Stomach (tissue), 8 donors: ENCODE measurements at regions not wholly inside any gene's neighbourhood (a gene's known extent, or its start where the extent isn't known, plus 50 kb on each side); places are given as distances from the start of the nearest gene placed in this dataset.

Experiments
- DNase-seq, 2 donors: peaks; one replicate each; pipeline versions ENCODE4 v3.0.0 to v3.0.0-alpha.2; 2013 to 2019
- H3K27ac ChIP-seq, 5 donors: fragments of 200-600 bp in 4 of 5; sonication (generic) in 4 of 5; one replicate each; pipeline ENCODE4 v1.5.1; 2013 to 2019; ENCODE audit warnings: mild to moderate bottlenecking in 1 of 5, moderate library complexity in 1 of 5
- H3K27me3 ChIP-seq, 3 donors: fragments of 200-600 bp; sonication (generic); one replicate each; pipeline ENCODE4 v1.5.1; 2017 to 2019; ENCODE audit warnings: mixed run types in 1 of 3
- H3K36me3 ChIP-seq, 4 donors: fragments of 200-600 bp; sonication (generic); 1 replicate in 3 of 4; 2 replicates in 1 of 4; pipeline ENCODE4 v1.5.1; 2016 to 2019
- H3K4me1 ChIP-seq, 4 donors: fragments of 200-600 bp; sonication (generic); one replicate each; pipeline ENCODE4 v1.5.1; 2016 to 2019
- H3K4me3 ChIP-seq, 4 donors: fragments of 200-600 bp; sonication (generic) in 3 of 4; one replicate each; pipeline ENCODE4 v1.5.1; 2016 to 2019; ENCODE audit warnings: mild to moderate bottlenecking in 1 of 4
- H3K9me3 ChIP-seq, 4 donors: fragments of 200-600 bp; sonication (generic); one replicate each; pipeline ENCODE4 v1.5.1; 2016 to 2019
- CTCF ChIP-seq, 7 experiments: fragments of 450-650 bp in 4 of 7; fragments of 200-600 bp in 3 of 7; sonication (generic) in 3 of 7; IDR thresholded peaks; one replicate each; pipeline ENCODE4 v1.5.1; 2016 to 2019; ENCODE audit warnings: antibody characterized with exemption in 7 of 7, control low read depth in 2 of 7, mild to moderate bottlenecking in 1 of 7
- EP300 ChIP-seq: sonication (generic); formaldehyde crosslinking; IDR thresholded peaks from one replicate; pipeline ENCODE4 v1.6.1; 2017; ENCODE audit warnings: antibody characterized with exemption
- POLR2A ChIP-seq, 4 donors: fragments of 450-650 bp; IDR thresholded peaks; one replicate each; pipeline ENCODE4 v1.6.1; 2016; ENCODE audit warnings: antibody characterized with exemption in 4 of 4, control low read depth in 2 of 4, mild to moderate bottlenecking in 1 of 4, moderate library complexity in 1 of 4
- POLR2AphosphoS5 ChIP-seq, 3 donors: sonication (generic); formaldehyde crosslinking; IDR thresholded peaks; one replicate each; pipeline ENCODE4 v1.6.1; 2016; ENCODE audit warnings: antibody characterized with exemption in 3 of 3
- WGBS, 5 donors: extraction: QIAGEN DNeasy Blood & Tissue Kit in 3 of 5; methylation state at CpG; one replicate each; pipeline versions ENCODE4 v1.1.5 to v1.1.7; 2013 to 2018; 5-methylcytosine and 5-hydroxymethylcytosine counted together
- intact Hi-C: fragments of 100-400 bp; cut with DNase I; formaldehyde crosslinking; loops from one replicate; pipeline ENCODE4 v1.15.1; 2023; ENCODE audit warnings: low total_unique reads
- donor health status: healthy with polysubstance abuse.
- donor health status: Bipolar disorder and iron deficiency.
- donor health status: healthy.

GRCh38 chr10:53093878-53094277 is 321.3 kb upstream of the MBL2 start:
- intact Hi-C loops, result no loop called here
- no peak overlapping the region for H3K27ac ChIP-seq
- 52 to 74% (median 59%) methylated on average over 2 of the region's 2 CpGs for WGBS, 5 donors
- H3K36me3 ChIP-seq, result no peaks in the 10 kb centered on the region
- TF ChIP-seq CTCF (IDR thresholded peaks at IDR 0.05), result no peak
- TF ChIP-seq POLR2A (IDR thresholded peaks at IDR 0.05), result no peak
- TF ChIP-seq EP300, result no peak
- no peak for TF ChIP-seq POLR2AphosphoS5 (IDR thresholded peaks at IDR 0.05)
- no peak for DNase-seq
- H3K9me3 ChIP-seq, result peaks cover 0 to 4% (median 0%) of the 10 kb centered on the region in 4 donors
- H3K27me3 ChIP-seq, result no peaks in the 10 kb centered on the region
- no peaks in the 10 kb centered on the region for H3K4me1 ChIP-seq
- H3K4me3 ChIP-seq, result no peak overlapping the region

- H3K4me1 ChIP-seq, result no peaks in the 10 kb centered on the region
- no peak overlapping the region for H3K4me3 ChIP-seq
- TF ChIP-seq EP300 (no peak), POLR2A (IDR thresholded peaks at IDR 0.05) (no peak), POLR2AphosphoS5 (IDR thresholded peaks at IDR 0.05) (no peak), CTCF (IDR thresholded peaks at IDR 0.05) (no peak)
- H3K27me3 ChIP-seq, result no peaks in the 10 kb centered on the region
- 57 to 68% (median 61%) methylated on average over 4 of the region's 4 CpGs for WGBS, 5 donors
- DNase-seq, result no peak
- no peak overlapping the region for H3K27ac ChIP-seq
- H3K36me3 ChIP-seq, result no peaks in the 10 kb centered on the region
- intact Hi-C loops, result no loop called here
- peaks cover 0 to 4% (median 0%) of the 10 kb centered on the region in 4 donors for H3K9me3 ChIP-seq
Observed at GRCh38 chr10:53091574-53091973, 319.0 kb upstream of the MBL2 start.

- intact Hi-C loops, result no loop called here
- Histone ChIP-seq H3K27me3 (no peaks in the 10 kb centered on the region), H3K4me3 (no peak overlapping the region), H3K27ac (no peak overlapping the region), H3K4me1 (no peaks in the 10 kb centered on the region), H3K36me3 (no peaks in the 10 kb centered on the region), H3K9me3 (peaks cover 0 to 8% (median 2%) of the 10 kb centered on the region in 4 donors)
- 68 to 100% (median 80%) methylated on average over 1 of the region's 1 CpG for WGBS, 5 donors
- no peak for DNase-seq
- TF ChIP-seq EP300 (no peak), POLR2AphosphoS5 (IDR thresholded peaks at IDR 0.05) (no peak), POLR2A (IDR thresholded peaks at IDR 0.05) (no peak), CTCF (IDR thresholded peaks at IDR 0.05) (no peak)
Observed at GRCh38 chr10:53088961-53089360, 316.4 kb upstream of the MBL2 start.

GRCh38 chr10:53079283-53079682 is 306.7 kb upstream of the MBL2 start:
- no peaks in the 10 kb centered on the region for H3K4me1 ChIP-seq
- peaks cover 0 to 6% (median 0%) of the 10 kb centered on the region in 4 donors for H3K9me3 ChIP-seq
- no peaks in the 10 kb centered on the region for H3K27me3 ChIP-seq
- TF ChIP-seq POLR2AphosphoS5 (IDR thresholded peaks at IDR 0.05) (no peak), EP300 (no peak), POLR2A (IDR thresholded peaks at IDR 0.05) (no peak), CTCF (IDR thresholded peaks at IDR 0.05) (no peak)
- WGBS, 5 donors, result 62 to 78% (median 64%) methylated on average over 3 of the region's 3 CpGs
- no peak for DNase-seq
- no peaks in the 10 kb centered on the region for H3K36me3 ChIP-seq
- intact Hi-C loops, result no loop called here
- H3K27ac ChIP-seq, result no peak overlapping the region
- H3K4me3 ChIP-seq, result no peak overlapping the region
